OCI-M1 (cell line): ENCODE measurements at regions not wholly inside any gene's neighbourhood (a gene's known extent, or its start where the extent isn't known, plus 50 kb on each side); places are given as distances from the start of the nearest gene placed in this dataset.

Experiments used
- DNase-seq: peaks from one replicate; lab custom pipeline; 2025; lab: John Stamatoyannopoulos, UW

DNA sequence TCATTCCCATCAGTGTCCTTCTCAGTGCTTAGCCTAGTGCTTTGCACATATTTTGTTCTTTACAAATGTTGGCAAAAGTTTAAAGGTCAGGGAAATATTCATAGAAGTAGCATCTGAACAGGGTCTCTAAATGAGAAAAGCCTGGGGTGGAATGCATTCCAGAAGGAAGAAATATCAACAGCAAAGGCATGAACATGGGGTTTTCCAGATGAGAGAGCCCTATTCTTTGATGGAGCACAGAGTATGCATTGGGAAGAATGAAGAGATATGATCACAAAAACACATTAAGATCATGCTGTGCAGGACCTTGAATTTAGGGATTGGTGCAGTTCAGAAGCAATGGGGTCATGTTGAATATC lies 140.2 kb downstream of the SNX19 start:
- no peak for DNase-seq

DNA sequence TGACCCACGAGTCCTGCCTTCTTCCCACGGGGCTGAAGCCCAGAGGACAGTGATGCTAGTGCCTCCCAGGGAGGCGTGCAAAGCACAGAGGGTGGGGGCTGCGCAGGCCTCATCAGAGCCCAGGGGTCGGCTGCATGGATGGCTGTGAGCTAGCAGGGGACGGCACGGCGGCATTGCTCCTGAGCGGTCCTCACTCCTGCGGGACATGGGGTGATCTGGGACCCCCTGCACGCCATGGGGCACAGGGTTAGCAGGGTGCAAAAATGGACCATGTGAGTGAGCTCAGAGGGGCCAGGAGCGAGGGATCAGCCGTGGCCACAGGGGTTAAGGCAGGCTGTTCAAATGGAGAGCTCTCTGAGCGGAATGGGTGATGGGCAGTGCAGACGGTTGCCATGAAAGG lies 138.3 kb downstream of the SNX19 start:
- no peak for DNase-seq

DNA sequence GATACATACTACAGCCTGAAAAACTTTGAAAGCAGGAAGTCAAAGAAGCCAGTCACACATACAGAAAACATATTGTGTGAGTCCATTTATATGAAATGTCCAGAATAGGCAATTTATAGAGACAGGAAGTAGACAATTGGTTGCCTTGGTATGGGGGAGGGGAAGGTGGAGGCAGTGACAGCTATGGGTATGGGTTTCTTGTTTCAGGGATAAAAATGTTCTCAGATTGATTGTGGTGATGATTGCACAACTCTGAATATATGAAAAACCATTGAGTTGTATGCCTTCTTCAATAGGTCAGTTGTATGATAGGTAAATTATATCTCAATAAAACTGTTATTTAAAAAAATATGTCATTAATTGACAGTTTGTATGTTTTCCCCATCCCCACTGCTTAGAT lies 137.6 kb downstream of the SNX19 start:
- DNase-seq: no peak

DNA sequence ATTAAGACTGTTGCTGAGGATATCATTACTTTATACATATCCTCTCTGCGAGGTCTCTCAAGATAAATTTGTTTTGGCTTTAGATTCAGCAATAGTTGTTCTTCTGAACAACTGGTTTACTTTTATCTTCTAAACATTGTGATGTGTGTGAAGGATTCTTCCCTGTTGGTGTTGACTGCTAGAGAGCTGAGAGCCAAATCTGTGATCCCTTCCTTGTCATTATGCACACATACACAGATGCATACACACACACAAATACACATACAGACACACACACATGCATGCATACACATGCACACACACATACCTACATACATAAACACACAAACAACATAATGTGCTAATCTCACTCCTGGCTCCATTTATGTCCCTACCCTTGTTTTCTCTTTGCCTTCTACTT lies 137.0 kb downstream of the SNX19 start:
- no peak for DNase-seq

DNA sequence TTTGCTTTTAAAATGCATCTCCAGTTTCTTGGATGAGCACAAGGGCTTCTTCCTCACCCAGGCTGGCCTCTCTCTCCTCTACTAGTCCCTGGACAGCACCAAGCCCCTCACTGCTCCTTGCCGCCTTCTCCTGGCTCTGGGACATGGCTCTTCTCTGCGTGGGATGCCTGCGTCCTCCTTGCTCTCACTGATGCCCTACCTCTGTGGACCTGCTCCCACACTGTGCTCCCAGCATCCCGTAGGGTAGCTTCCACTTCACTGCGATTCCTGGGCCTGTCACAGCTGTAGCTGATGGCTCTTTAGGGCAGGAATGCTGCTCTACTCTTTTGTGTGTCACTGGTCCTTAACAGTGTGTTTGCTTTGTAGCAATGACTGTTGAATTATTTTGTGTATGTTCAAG lies 136.3 kb downstream of the SNX19 start:
- DNase-seq: no peak

DNA sequence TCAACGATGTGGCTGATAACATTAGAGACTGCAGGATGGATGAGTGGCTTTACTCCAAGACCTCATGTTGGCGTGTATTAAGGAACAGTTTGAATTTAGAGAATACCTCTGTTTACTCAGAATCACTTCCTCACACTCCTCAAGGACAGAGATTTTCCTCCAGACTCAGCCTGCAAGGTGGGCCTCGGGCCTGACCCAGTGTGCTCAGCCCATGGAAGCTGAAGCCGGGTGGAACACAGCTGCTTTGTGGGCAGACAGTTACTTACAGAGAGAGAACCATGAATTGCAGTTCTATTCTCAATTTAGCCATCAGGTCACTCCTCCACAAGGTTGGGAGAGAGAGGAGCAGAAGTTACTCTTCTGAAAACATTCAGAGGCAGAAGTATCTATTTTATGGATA lies 135.8 kb downstream of the SNX19 start:
- DNase-seq: no peak

DNA sequence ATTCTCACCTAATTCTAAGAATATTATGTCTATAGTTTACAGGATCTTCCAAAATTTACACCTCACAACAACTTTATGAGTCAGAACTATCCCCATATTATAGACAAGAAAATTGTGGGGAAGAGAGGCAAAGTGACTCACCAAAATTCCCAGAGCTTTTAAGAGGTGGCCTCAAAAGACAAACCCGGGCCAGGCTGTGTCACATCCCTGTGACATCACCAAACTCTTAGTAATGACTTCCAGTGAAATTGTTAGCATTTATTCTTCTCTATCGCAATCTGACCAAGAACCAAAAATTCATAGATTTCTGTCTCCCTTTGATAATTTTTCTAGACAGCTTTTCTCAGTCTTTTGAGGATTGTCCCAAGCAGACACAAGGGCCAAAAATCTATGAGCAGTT lies 134.3 kb downstream of the SNX19 start:
- no peak for DNase-seq

DNA sequence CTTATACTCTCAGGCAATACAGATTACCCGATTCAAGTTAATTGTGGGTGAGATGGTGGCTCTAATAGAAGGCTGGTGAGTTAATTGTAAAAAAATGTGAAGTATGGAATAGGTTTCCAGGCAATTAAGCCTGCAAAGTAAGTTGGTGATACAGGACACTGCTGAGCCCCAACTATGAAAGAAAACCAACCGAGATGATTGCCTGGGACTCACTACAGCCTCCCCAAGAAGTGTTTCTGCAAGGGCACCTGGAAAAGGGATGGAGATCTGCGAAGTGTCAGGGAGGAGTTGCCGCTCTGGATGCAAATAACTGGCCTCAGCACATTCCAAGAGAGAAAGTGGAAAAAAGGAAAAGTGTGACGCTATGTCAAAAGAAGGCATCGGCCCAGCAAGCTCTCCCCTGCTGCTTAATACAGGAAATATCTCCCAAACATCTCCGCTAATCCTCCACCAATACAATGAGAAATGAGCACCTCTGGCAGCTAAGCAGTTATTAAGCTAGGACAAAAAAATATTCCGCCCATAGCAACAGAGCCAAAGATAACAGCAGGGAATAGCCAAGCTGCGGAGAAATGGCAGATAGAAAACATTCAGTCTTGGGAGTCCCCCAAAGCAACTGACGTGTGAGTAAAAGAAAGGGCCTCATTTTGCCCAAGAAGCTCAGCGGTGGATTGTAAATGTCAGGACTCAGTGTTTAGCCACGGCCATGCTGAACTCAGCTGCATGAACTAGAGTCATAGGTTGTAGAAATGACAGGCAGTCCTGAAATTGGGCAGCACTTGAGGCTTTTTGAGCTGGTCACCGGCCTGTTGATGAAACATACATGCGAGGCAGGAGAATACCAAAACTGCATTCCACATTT lies 133.7 kb downstream of the SNX19 start:
- no peak for DNase-seq

DNA sequence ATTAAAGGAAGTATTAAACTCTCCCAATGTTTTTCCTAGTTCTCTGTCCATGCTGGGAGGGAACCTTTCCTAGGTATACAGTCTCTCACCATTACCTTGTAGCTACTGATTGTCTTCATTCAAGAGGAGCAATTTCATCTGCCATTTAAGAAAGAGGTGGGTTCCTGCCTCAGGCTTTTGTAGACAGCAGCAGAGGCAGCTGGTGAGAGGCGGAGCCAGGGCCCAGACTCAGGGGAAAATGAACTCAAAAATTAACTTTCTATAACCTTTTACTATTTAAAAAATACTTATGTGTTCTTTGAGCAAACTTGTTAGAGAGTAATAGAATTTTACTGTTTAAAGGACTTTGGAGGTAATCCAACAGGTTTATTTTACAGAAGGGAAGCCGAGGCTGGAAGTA lies 133.0 kb downstream of the SNX19 start:
- no peak for DNase-seq

DNA sequence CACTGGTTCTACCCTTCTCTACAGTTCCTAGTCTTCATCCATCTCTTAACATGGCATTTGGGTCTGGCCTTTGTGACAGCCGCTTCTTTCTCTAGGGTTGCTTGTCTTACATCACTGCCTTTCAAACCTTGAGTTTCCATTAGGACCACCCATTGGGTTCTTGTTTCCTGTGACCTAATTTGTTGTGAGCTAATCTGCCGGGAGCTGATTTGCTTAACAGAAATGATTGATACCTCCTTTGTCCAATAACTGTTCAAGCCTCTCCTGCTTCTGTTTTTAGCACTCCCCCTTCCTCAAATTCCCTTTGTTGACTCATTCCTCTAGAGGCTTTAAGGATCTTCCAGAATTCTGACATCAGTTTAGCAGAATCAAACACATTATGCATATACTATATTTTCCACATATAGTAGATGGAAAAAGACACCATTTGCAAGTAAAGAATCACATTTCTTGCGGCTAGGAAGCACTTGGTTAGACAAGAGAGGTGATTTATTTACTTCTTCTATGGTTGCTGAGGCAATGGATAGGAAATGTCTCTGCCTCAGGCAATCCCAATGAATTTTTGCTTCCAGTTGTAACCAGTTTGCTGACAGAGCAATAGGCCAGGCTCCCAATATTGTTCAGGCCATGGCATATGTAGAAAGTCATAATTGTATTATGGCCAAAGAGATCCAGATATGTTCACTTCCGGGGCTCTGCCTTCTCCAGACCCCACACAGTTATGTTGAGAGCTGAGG lies 130.7 kb downstream of the SNX19 start:
- DNase-seq: no peak

DNA sequence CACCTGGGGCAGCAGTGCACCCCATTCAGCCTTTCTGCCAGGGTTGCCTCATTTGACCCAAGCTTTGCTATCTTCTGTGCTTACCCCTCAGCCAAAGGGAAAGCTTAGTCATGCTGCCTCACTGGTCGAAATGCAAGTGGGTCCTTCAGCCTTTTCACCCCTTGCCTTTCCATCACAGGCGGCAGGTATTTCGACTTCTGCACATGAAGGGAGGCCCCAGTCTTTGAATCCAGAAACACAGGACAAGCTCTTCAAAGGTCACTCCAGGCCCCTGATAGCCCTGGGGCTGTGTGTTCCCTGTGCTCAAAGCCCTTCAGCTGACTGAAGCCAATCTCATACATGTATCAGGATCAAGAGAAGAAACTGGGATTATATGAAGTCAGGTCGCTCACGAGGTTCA lies 129.7 kb downstream of the SNX19 start:
- DNase-seq: no peak

DNA sequence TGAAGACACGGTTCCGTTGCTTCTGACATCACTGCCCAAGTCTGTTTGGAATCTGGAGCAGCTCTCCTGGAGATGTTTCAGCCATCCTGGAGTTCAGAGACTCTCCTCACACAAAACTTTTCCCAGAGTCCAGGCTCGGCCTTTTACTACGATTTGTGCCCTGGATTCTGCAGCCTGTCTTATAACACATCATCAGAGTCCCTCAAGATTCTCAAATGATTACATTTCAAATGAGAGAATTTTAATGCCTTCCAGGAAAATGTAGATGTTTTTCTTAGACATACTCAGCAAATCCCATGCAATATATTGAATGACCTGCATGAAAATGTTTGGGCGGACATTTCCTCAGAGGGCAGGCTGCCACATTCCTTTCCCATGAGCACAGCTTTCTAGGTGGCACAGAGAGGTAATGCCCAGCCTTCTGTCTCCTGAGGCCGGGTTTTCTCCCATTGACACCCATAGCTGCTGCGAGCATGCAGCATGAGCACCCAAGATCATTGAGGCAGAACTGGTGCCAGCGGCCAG lies 129.1 kb downstream of the SNX19 start:
- DNase-seq: no peak

DNA sequence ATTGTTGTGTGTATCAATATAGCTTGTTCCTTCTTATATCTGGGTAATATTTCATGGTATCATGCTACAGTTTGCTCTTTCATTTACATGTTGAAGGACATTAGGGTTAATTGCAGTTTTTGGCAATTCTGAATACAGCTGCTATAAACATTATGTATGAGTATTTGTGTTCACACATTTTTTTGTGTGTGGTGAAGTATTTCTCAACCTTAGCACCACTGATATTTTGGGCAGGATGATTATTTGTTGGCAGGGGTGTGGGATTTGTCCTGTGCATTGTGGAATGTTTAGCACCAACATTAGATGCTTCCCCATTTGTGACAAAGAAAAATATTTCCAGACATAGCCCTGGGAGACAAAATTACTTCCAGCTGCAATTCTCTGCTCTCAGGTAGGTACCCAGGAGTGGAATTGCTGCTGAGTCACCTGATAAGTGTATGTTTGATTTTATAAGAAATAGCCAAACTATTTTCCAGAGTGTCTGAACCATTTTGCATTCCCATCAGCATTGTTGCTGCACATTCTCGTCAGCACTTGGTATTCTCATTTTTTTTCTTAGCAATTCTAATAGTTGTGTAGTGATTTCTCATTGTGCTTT lies 128.2 kb downstream of the SNX19 start:
- DNase-seq: no peak

DNA sequence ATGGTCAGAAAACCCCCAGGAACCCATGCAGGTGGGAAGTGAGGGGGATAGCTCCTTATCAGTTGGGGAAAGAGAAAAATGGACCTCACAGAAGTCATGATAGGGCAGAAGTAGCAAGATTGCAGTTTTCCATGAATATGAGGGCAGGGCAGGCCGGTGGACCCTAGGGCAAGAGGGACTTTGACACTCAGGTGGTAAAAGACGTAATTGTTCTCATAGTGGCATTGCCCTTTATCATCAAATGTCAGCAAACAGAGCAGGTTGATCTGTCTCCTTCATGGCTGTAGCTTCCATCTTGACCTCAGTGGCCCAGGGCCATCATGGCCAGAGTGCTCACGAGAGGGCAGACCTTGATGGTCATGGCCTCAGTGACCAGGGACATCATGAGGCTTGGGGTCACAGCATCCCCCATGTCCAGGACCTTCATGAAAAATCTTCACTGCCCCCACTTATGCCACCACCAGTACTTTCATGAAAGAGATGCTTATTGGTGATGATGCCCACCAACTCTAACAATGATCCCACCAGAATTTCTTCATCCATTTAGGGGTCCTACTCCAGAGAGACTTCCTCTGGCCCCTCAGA lies 127.1 kb downstream of the SNX19 start:
- no peak for DNase-seq

DNA sequence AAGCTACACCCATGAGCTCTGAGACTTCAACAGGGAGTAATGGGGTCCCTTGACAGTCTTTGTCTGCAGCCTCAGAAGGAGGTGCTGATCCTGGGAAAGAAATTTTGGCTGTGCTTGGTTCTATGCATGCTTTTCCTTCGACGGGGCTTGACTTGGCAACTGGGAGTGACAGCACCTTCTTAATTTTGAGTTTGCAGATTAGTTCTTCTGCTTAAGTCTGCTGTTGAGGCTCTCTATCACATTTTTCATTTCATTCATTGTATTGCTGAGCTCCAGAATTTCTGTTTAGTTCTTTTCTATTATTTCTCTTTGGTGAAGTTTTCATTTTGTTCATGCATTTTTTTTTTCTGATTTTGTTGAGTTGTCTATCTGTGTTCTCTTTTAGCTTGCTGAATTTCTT lies 125.6 kb downstream of the SNX19 start:
- DNase-seq: no peak

DNA sequence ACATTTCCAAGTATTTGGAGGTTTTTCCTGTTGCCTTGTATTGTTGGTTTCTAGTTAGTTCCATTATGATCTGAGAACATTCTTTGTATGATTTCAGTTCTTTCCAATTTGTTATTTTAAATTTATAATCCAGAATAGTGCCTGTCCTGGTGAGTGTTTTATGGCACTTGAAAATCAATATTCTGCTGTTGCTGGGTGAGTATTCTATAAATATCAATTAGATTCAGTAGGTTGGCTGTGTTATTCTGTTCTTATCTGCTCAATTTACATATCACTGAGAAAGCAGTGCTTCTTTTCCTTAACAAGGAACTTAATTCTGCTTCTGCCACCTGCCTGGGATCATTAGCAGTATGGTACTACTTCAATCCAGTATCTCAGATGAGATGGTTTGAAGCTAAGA lies 123.5 kb downstream of the SNX19 start:
- DNase-seq: no peak

DNA sequence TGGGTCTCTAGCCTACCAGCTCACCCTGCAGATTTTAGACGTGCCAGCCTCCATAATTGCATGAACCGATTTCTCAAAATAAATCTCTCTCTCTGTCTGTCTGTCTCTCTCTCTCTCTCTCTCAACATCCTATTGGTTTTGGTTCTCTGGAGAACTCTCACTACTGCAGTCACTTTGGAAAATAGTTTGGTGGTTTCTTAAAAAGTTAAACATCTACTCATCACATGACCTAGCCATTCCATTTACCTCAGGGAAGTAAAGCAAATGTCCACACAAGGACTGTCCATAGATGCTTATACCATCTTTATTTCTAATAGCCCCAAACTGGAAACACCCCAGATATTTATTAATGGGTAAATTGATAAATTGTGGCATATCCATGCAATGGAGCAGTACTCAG lies 119.5 kb downstream of the SNX19 start:
- no peak for DNase-seq

DNA sequence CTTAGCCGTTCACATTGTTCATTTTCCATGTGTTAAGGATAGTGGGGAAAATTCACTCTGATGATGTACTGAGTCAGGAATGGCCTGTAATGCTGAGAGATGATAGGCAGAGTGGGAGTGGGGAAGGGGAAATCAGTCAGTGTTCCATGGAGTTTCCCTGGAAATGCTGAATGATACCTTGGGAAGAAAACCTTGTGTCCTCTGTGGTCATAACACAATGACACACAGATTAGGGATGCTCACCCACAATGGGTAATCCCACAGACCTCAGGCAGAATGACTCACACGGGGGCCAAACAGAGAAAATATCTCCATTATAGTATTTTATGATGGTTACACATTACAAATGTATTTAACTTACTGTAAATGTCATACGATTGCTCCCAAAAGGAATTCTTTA lies 118.0 kb downstream of the SNX19 start:
- DNase-seq: no peak

DNA sequence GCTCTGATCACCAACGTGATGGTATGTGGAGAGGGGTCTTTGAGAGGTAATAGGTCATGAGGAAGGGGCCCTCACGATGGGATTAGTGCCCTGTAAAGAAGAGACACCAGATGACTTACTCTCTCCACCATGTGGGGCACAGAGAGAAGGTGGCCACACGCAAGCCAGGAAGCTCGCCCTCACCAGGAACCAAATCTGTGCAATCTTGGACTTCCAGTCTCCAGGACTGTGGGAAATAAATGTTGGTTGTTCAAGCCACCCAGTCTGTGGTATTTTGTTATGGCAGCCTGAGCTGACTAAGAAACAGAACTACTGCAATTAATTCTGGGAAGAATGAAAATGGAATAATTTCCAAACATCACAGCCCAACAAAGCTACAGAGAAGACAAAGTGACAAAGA lies 117.5 kb downstream of the SNX19 start:
- peak; percentile 15 for DNase-seq

DNA sequence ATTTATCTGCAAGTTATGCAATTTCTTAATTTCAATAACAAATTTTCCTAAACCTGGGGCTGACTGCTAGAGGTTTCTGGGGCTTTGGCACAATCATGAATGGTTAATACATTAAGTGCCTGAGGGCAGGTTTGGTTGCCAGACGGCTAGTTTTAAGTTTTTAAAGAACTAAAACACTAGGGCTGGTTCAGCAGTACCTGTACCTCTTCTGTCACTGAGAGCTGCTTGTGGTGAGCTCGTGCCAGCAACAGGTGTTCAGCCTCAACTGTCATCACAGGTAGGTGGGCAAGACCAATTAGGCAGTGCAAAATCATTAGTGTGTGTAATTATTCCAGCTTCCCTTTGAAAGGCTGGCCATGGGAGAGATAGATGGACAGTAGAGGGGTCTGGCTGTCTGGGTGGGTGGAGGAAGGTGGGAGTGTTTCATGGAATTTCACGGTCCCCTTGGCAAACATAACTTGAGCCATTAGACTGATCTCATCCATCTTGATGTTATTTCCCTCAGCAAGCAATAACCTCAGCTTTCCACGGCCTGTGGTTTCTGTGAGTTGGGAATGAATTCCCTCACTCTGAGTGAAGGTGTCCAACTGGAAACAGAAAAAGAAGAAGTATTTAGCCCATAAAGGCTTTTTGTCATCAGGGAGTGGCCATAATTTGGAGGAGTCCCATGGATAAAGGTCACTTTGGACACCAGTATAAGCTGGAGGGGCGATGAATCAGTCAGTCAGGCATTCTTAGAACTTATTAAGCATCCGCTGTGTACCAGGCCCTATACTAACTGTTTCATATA lies 114.8 kb downstream of the SNX19 start:
- no peak for DNase-seq

DNA sequence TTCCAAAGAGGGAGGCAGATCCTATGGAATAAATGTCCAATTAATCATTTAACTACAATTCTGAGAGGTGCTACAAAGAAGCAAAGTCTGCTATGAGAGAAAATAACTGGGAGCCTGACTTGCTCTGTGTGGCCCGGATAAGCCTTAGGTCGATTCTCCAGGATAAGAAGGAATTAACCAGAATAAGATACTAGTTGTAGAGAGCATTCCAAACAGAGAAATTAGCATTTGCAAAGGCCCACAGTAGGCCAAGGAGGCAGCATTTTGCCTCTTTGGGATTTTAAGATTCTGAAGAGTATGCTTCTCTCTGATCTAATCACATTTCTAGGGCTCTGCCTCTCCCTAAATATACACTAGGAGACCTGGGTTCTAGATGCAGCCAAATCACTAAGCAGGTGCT lies 113.7 kb downstream of the SNX19 start:
- no peak for DNase-seq
